ENCODE measurements at regions not wholly inside any gene's neighbourhood (a gene's known extent, or its start where the extent isn't known, plus 50 kb on each side); places are given as distances from the start of the nearest gene placed in this dataset.

DNA sequence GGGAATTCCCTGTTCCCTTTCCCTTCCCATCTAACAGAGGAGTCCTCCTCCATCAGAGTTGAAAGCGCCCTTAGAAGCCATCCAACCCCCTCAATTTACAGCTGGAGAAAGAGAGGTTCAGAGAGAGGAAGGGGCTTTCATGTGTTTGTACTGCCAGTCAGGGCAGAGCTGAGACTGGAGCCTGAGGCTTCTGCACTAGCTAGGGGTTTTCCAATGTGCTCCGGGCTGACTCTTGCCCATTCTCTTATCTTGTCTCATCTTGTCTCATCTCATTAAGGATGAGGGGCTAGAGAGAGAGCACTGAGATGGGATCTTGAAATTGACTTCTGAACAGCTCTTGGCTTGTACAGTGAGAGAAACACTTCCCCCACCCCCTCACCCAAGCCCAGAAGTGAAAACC lies 67.4 kb upstream of the SHB start:
- TF ChIP-seq, protein P1, sequence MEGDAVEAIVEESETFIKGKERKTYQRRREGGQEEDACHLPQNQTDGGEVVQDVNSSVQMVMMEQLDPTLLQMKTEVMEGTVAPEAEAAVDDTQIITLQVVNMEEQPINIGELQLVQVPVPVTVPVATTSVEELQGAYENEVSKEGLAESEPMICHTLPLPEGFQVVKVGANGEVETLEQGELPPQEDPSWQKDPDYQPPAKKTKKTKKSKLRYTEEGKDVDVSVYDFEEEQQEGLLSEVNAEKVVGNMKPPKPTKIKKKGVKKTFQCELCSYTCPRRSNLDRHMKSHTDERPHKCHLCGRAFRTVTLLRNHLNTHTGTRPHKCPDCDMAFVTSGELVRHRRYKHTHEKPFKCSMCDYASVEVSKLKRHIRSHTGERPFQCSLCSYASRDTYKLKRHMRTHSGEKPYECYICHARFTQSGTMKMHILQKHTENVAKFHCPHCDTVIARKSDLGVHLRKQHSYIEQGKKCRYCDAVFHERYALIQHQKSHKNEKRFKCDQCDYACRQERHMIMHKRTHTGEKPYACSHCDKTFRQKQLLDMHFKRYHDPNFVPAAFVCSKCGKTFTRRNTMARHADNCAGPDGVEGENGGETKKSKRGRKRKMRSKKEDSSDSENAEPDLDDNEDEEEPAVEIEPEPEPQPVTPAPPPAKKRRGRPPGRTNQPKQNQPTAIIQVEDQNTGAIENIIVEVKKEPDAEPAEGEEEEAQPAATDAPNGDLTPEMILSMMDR (IDR thresholded peaks at IDR 0.05), result no peak
- no peak for TF ChIP-seq POLR2A (IDR thresholded peaks at IDR 0.05)
